ENCODE measurements at regions not wholly inside any gene's neighbourhood (a gene's known extent, or its start where the extent isn't known, plus 50 kb on each side); places are given as distances from the start of the nearest gene placed in this dataset.

DNA sequence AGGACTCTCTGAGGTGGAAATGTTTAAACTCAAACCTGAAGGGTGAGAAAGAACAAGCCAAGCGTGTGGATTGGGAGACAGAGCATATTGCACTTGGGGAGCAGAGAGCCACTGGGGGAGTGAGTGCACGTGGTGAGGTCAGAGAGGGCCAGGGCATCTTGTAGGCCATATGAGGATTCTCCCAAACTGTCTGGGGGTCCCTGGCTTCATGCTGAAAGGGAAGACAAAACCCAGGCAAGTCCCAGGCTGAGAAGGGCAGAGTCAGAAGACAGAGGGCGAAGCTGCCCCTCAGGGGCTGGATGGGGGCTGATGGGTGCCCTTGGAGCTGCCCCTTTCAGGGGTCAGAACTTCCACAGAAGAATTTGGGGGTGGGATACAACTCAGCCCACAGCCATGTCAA lies 215.3 kb upstream of the S1PR3 start (continued):
- TF ChIP-seq FOSL1 (IDR thresholded peaks at IDR 0.05; ENCODE audit: insufficient read depth, low read depth, low read length) = no peak
- no peak for TF ChIP-seq RBBP5 (IDR thresholded peaks at IDR 0.05; ENCODE audit: borderline replicate concordance, low read depth, low read length)
- TF ChIP-seq CBX5 (IDR thresholded peaks at IDR 0.05; ENCODE audit: low read depth, low read length) = no peak

All from H1 (cell line).